GM03348 (cell line): ENCODE measurements at regions not wholly inside any gene's neighbourhood (a gene's known extent, or its start where the extent isn't known, plus 50 kb on each side); places are given as distances from the start of the nearest gene placed in this dataset.
"Not testable (repeated sequence)": the region's sequence is repeated elsewhere in the genome, so short reads cannot be mapped to it uniquely, and the experiment has no call there.

Source experiments
- DNase-seq: peaks from one replicate; pipeline ENCODE4 v3.0.0; 2012; ENCODE audit warnings: low spot score

GRCh38 chr12:123061441-123062205 lies 81.1 kb downstream of the ARL6IP4 start:
- no peak for DNase-seq

- DNase-seq: peak; percentile 33
These were observed 79.0 kb downstream of the ARL6IP4 start for GRCh38 chr12:123059500-123059899.

- DNase-seq: peak; percentile 65
These were observed 78.5 kb downstream of the ARL6IP4 start for GRCh38 chr12:123058980-123059379.

- DNase-seq: no peak
These were observed 78.0 kb downstream of the ARL6IP4 start for GRCh38 chr12:123058481-123058880.

GRCh38 chr12:123057513-123058265 lies 77.2 kb downstream of the ARL6IP4 start:
- no peak for DNase-seq

- DNase-seq: no peak
These were observed 76.2 kb downstream of the ARL6IP4 start for GRCh38 chr12:123056709-123057108.

- DNase-seq: no peak
These were observed 75.6 kb downstream of the ARL6IP4 start for GRCh38 chr12:123056053-123056452.

- no peak for DNase-seq
These were observed 74.8 kb downstream of the ARL6IP4 start for GRCh38 chr12:123055281-123055766.

- DNase-seq: no peak
These were observed 73.9 kb downstream of the ARL6IP4 start for GRCh38 chr12:123054371-123054770.

GRCh38 chr12:123051556-123051955 lies 71.1 kb downstream of the ARL6IP4 start:
- DNase-seq: no peak

GRCh38 chr12:123050913-123051312 lies 70.4 kb downstream of the ARL6IP4 start:
- no peak for DNase-seq

- DNase-seq: peak; percentile 64
These were observed 69.9 kb downstream of the ARL6IP4 start for GRCh38 chr12:123050331-123050831.

GRCh38 chr12:123049398-123050240 lies 69.1 kb downstream of the ARL6IP4 start:
- peak; percentile 43 for DNase-seq

GRCh38 chr12:123047892-123048291 lies 67.4 kb downstream of the ARL6IP4 start:
- DNase-seq: not testable (repeated sequence)

GRCh38 chr12:123047289-123047688 lies 66.8 kb downstream of the ARL6IP4 start:
- DNase-seq: no peak

GRCh38 chr12:123046431-123046830 lies 66.0 kb downstream of the ARL6IP4 start:
- DNase-seq: no peak

- no peak for DNase-seq
These were observed 65.2 kb downstream of the ARL6IP4 start for GRCh38 chr12:123045678-123046077.

- no peak for DNase-seq
These were observed 63.9 kb downstream of the ARL6IP4 start for GRCh38 chr12:123044351-123044750.

- DNase-seq: peak; percentile 95
These were observed 63.1 kb downstream of the ARL6IP4 start for GRCh38 chr12:123043536-123044001.

GRCh38 chr12:123042833-123043232 lies 62.4 kb downstream of the ARL6IP4 start:
- DNase-seq: no peak

GRCh38 chr12:123041811-123042655 lies 61.6 kb downstream of the ARL6IP4 start:
- no peak for DNase-seq
